B cell (primary cell): ENCODE measurements at regions not wholly inside any gene's neighbourhood (a gene's known extent, or its start where the extent isn't known, plus 50 kb on each side); places are given as distances from the start of the nearest gene placed in this dataset.

ENCODE experiments used
- ATAC-seq: fragments of 200-7000 bp; cut with Tn5 transposase; one replicate; pipeline ENCODE4 v1.10.0; 2021; ENCODE audit warnings: low read depth, mild to moderate bottlenecking, moderate number of reproducible peaks, moderate library complexity
- CTCF ChIA-PET: fragments of 350-600 bp; sonication (Branson Sonifier 250); formaldehyde crosslinking; loops from one replicate; lab custom pipeline; 2021; ENCODE audit warnings: antibody characterized with exemption, inconsistent platforms; lab: Charles Lee
- POLR2A ChIA-PET: fragments of 350-600 bp; sonication (Branson Sonifier 250); formaldehyde crosslinking; loops from one replicate; lab custom pipeline; 2021; ENCODE audit warnings: antibody characterized with exemption; lab: Charles Lee
- DNase-seq: peaks from one replicate; pipeline ENCODE4 v3.0.0; 2013
- H2AFZ ChIP-seq: 2 replicates; pipeline ENCODE4 v1.6.1; 2012; ENCODE audit warnings: mild to moderate bottlenecking, low read depth, low read length; ENCODE audit not compliant: insufficient read depth, poor library complexity, severe bottlenecking
- H3K27ac ChIP-seq, 2 donors: 1 replicate in 1 of 2; 2 replicates in 1 of 2; pipeline ENCODE4 v1.5.1; 2012 to 2013; ENCODE audit warnings: low read length in 2 of 2, mild to moderate bottlenecking in 2 of 2, moderate library complexity in 1 of 2
- H3K27me3 ChIP-seq, 4 experiments: fragments of 200-600 bp in 1 of 4; sonication (generic) in 1 of 4; replicated peaks in 1 of 4; 1 replicate in 2 of 4; 2 replicates in 2 of 4; pipeline versions ENCODE4 v1.6.1 to v1.7.0; 2013 to 2016; ENCODE audit warnings: low read length in 3 of 4, mild to moderate bottlenecking in 2 of 4, mixed read lengths in 1 of 4, moderate library complexity in 1 of 4; ENCODE audit not compliant: insufficient read depth in 4 of 4, control insufficient read depth in 3 of 4; ENCODE audit errors: control extremely low read depth in 1 of 4
- H3K36me3 ChIP-seq, 2 experiments: replicated peaks in 1 of 2; 1 replicate in 1 of 2; 2 replicates in 1 of 2; pipeline versions ENCODE4 v1.6.1 to v1.7.1; 2013; ENCODE audit warnings: low read length in 1 of 2; ENCODE audit not compliant: insufficient read depth in 2 of 2, control insufficient read depth in 1 of 2; ENCODE audit errors: control extremely low read depth in 1 of 2, extremely low read depth in 1 of 2
- H3K4me1 ChIP-seq, 2 donors: fragments of 200-600 bp in 1 of 2; sonication (generic) in 1 of 2; 1 replicate in 1 of 2; 2 replicates in 1 of 2; pipeline versions ENCODE4 v1.5.1 to v1.6.1; 2013 to 2017; ENCODE audit warnings: low read length in 2 of 2; ENCODE audit not compliant: control insufficient read depth in 2 of 2, insufficient read depth in 2 of 2
- H3K4me2 ChIP-seq: replicated peaks from 2 replicates; pipeline ENCODE3; 2012; ENCODE audit warnings: mild to moderate bottlenecking, low read depth, low read length; ENCODE audit not compliant: poor library complexity, severe bottlenecking
- H3K4me3 ChIP-seq, 5 experiments: fragments of 200-600 bp in 1 of 5; sonication (generic) in 1 of 5; 1 replicate in 3 of 5; 2 replicates in 2 of 5; pipeline versions ENCODE4 v1.5.1 to v1.7.0; 2011 to 2016; ENCODE audit warnings: low read length in 4 of 5, mild to moderate bottlenecking in 4 of 5, low read depth in 2 of 5, control low read depth in 1 of 5, moderate library complexity in 1 of 5; ENCODE audit not compliant: insufficient read depth in 1 of 5; ENCODE audit errors: control extremely low read depth in 1 of 5, extremely low read depth in 1 of 5
- H3K79me2 ChIP-seq: fragments of 200-600 bp; sonication (generic); one replicate; pipeline ENCODE4 v1.6.0; 2016; ENCODE audit warnings: low read length; ENCODE audit not compliant: control insufficient read depth, insufficient read depth
- H3K9ac ChIP-seq: fragments of 200-600 bp; sonication (generic); 2 replicates; pipeline ENCODE4 v1.6.1; 2017; ENCODE audit warnings: mild to moderate bottlenecking, low read length, moderate library complexity
- H3K9me3 ChIP-seq, 3 donors: one replicate each; pipeline versions ENCODE4 v1.6.1 to v1.7.1; 2013; ENCODE audit warnings: low read length in 2 of 3; ENCODE audit not compliant: control insufficient read depth in 2 of 3, insufficient read depth in 1 of 3; ENCODE audit errors: control extremely low read depth in 1 of 3
- H4K20me1 ChIP-seq: 2 replicates; pipeline ENCODE4 v1.6.0; 2012; ENCODE audit warnings: mild to moderate bottlenecking, low read length; ENCODE audit not compliant: insufficient read depth, control insufficient read depth, poor library complexity, severe bottlenecking
- H3K27ac Mint-ChIP-seq: one replicate; pipeline ENCODE4 v1.8.0; 2021; ENCODE audit warnings: mixed read lengths
- H3K27me3 Mint-ChIP-seq: one replicate; pipeline ENCODE4 v1.8.0; 2021; ENCODE audit warnings: mixed read lengths
- H3K4me1 Mint-ChIP-seq: one replicate; pipeline ENCODE4 v1.8.0; 2021; ENCODE audit warnings: mixed read lengths
- H3K4me3 Mint-ChIP-seq: one replicate; pipeline ENCODE4 v1.8.0; 2021; ENCODE audit warnings: mixed read lengths
- H3K9me3 Mint-ChIP-seq: one replicate; pipeline ENCODE4 v1.8.0; 2022; ENCODE audit warnings: mixed read lengths; ENCODE audit not compliant: insufficient read depth
- CTCF ChIP-seq: fragments of 200-600 bp; IDR thresholded peaks from one replicate; pipeline ENCODE4 v1.8.0; 2022; ENCODE audit warnings: antibody characterized with exemption, mild to moderate bottlenecking
- EZH2 ChIP-seq: IDR thresholded peaks from 2 replicates; pipeline ENCODE4 v1.6.1; 2012; ENCODE audit warnings: borderline replicate concordance, low read depth, mild to moderate bottlenecking, moderate library complexity, low read length; ENCODE audit not compliant: insufficient read depth, poor library complexity, severe bottlenecking
- WGBS: methylation state at CpG from one replicate; pipeline ENCODE4 v1.1.5; 2013; ENCODE audit warnings: missing lambda C conversion rate; ENCODE audit not compliant: insufficient coverage; 5-methylcytosine and 5-hydroxymethylcytosine counted together
- intact Hi-C: fragments of 100-400 bp; cut with micrococcal nuclease; formaldehyde crosslinking; loops from one replicate; pipeline ENCODE4 v1.10.0; 2022

GRCh38 chr13:40495621-40496001, 170.8 kb downstream of the FOXO1 start:
- Mint-ChIP-seq H3K4me3 (peak overlapping the region; percentile 78), H3K27ac (peak overlapping the region; percentile 4), H3K27me3 (no peaks in the 10 kb centered on the region), H3K9me3 (no peaks in the 10 kb centered on the region), H3K4me1 (peaks cover 53% of the 10 kb centered on the region)
- Histone ChIP-seq H3K4me2 (peak overlapping the region; percentile 66), H3K9me3 (no peaks in the 10 kb centered on the region), H3K27ac (no peak overlapping the region), H2AFZ (peak overlapping the region; percentile 41), H3K9ac (peak overlapping the region; percentile 52), H3K79me2 (peaks cover 22% of the 10 kb centered on the region), H3K4me3 (peak overlapping the region in 1 of 5 experiments; percentile 36), H4K20me1 (no peaks in the 10 kb centered on the region), H3K4me1 (peaks cover 38 to 53% of the 10 kb centered on the region in 2 donors), H3K27me3 (no peaks in the 10 kb centered on the region), H3K36me3 (no peaks in the 10 kb centered on the region)
- intact Hi-C loops = loop anchor here (2.0 kb wide), 1 partner anchor 15 kb away; no protein-coding TSS in a partner anchor
- DNase-seq (no peak), ATAC-seq (no peak)
- TF ChIP-seq EZH2 = no peak
- TF ChIP-seq CTCF = no peak
- CTCF ChIA-PET = interaction anchor here (1.2 kb wide), 1 partner anchor 187 kb away, joined by 3 read pairs; no protein-coding TSS in a partner anchor
- POLR2A ChIA-PET = no interaction called here
- WGBS = 90% methylated on average over 6 of the region's 7 CpGs

GRCh38 chr13:40496035-40496810, 170.2 kb downstream of the FOXO1 start:
- Histone ChIP-seq H3K4me1 (peaks cover 38 to 49% of the 10 kb centered on the region in 2 donors), H3K9ac (no peak overlapping the region), H3K4me2 (no peak overlapping the region), H3K27me3 (no peaks in the 10 kb centered on the region), H4K20me1 (no peaks in the 10 kb centered on the region), H3K27ac (no peak overlapping the region), H2AFZ (no peak overlapping the region), H3K4me3 (no peak overlapping the region), H3K9me3 (no peaks in the 10 kb centered on the region), H3K36me3 (no peaks in the 10 kb centered on the region), H3K79me2 (peaks cover 21% of the 10 kb centered on the region)
- 99% methylated on average over 6 of the region's 8 CpGs for WGBS
- Mint-ChIP-seq H3K27ac (peak overlapping the region; percentile 4), H3K27me3 (no peaks in the 10 kb centered on the region), H3K4me3 (no peak overlapping the region), H3K4me1 (peaks cover 53% of the 10 kb centered on the region), H3K9me3 (no peaks in the 10 kb centered on the region)
- ATAC-seq (no peak), DNase-seq (no peak)
- intact Hi-C loops = no loop called here
- POLR2A ChIA-PET = no interaction called here
- TF ChIP-seq EZH2 (no peak), CTCF (no peak)
- CTCF ChIA-PET = interaction anchor here (1.2 to 1.5 kb wide), 2 partner anchors 186 to 427 kb away, joined by 3 to 4 read pairs; no protein-coding TSS in a partner anchor
